ENCODE measurements at regions not wholly inside any gene's neighbourhood (a gene's known extent, or its start where the extent isn't known, plus 50 kb on each side); places are given as distances from the start of the nearest gene placed in this dataset.

- no peak for ATAC-seq (ENCODE audit: low FRiP score)
- TF ChIP-seq CTCF (IDR thresholded peaks at IDR 0.05), result no peak
- DNase-seq (ENCODE audit: low spot score), result no peak
These were observed 96.3 kb upstream of the DPYD start for GRCh38 chr1:98017184-98017583.

- ATAC-seq (ENCODE audit: low FRiP score) (no peak), DNase-seq (ENCODE audit: low spot score) (no peak)
- no peak for TF ChIP-seq CTCF (IDR thresholded peaks at IDR 0.05)
These were observed 87.5 kb upstream of the DPYD start for GRCh38 chr1:98008373-98008772.

- ATAC-seq (ENCODE audit: low FRiP score) (no peak), DNase-seq (ENCODE audit: low spot score) (no peak)
- no peak for TF ChIP-seq CTCF (IDR thresholded peaks at IDR 0.05)
These were observed 84.6 kb upstream of the DPYD start for GRCh38 chr1:98005326-98006010.

GRCh38 chr1:98003442-98003841, 82.6 kb upstream of the DPYD start:
- DNase-seq (ENCODE audit: low spot score) (no peak), ATAC-seq (ENCODE audit: low FRiP score) (no peak)
- no peak for TF ChIP-seq CTCF (IDR thresholded peaks at IDR 0.05)

GRCh38 chr1:98002288-98002687, 81.5 kb upstream of the DPYD start:
- TF ChIP-seq CTCF (IDR thresholded peaks at IDR 0.05), result no peak
- ATAC-seq (ENCODE audit: low FRiP score), result no peak
- no peak for DNase-seq (ENCODE audit: low spot score)

GRCh38 chr1:98001764-98002163, 80.9 kb upstream of the DPYD start:
- ATAC-seq (ENCODE audit: low FRiP score), result no peak
- no peak for TF ChIP-seq CTCF (IDR thresholded peaks at IDR 0.05)
- DNase-seq (ENCODE audit: low spot score), result no peak

- TF ChIP-seq CTCF (IDR thresholded peaks at IDR 0.05), result no peak
- ATAC-seq (ENCODE audit: low FRiP score), result no peak
These were observed 78.5 kb upstream of the DPYD start for GRCh38 chr1:97999320-97999719.

More at GRCh38 chr1:97999320-97999719, 78.5 kb upstream of the DPYD start:
- DNase-seq (ENCODE audit: low spot score), result no peak

Data from omental fat pad (tissue), 3 donors.